AG09319 (cell line): ENCODE measurements at regions not wholly inside any gene's neighbourhood (a gene's known extent, or its start where the extent isn't known, plus 50 kb on each side); places are given as distances from the start of the nearest gene placed in this dataset.

Experiments
- DNase-seq: peaks from one replicate; pipeline ENCODE4 v3.0.0-alpha.2; 2010; ENCODE audit warnings: low read depth; ENCODE audit errors: extremely low read depth
- TF ChIP-seq, protein P1 (sequence below): IDR thresholded peaks from 2 replicates; pipeline ENCODE4 v1.5.1; 2011; ENCODE audit warnings: low read depth, mild to moderate bottlenecking, inconsistent platforms, low read length, moderate library complexity

DNA sequence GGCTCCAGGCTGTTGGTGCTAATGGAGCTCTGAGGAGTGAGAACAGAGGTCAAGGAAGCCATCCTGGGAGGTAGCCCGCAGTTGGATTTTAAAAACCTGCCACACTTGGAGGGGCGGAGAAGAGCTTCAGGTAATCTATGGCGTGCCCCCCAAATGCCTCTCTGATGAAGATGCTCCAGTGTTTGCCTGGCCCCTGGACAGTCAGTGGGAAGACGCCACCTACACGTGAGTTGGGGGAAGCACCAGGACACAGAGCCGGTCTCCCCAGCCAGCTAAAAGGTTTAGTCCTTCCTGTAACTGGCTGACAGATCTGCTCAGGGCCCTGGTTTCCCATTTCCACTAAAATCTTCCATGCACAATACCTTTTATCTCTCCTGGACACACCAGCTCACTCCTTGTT, 225.0 kb downstream of the TTC32 start:
- TF ChIP-seq, protein P1, sequence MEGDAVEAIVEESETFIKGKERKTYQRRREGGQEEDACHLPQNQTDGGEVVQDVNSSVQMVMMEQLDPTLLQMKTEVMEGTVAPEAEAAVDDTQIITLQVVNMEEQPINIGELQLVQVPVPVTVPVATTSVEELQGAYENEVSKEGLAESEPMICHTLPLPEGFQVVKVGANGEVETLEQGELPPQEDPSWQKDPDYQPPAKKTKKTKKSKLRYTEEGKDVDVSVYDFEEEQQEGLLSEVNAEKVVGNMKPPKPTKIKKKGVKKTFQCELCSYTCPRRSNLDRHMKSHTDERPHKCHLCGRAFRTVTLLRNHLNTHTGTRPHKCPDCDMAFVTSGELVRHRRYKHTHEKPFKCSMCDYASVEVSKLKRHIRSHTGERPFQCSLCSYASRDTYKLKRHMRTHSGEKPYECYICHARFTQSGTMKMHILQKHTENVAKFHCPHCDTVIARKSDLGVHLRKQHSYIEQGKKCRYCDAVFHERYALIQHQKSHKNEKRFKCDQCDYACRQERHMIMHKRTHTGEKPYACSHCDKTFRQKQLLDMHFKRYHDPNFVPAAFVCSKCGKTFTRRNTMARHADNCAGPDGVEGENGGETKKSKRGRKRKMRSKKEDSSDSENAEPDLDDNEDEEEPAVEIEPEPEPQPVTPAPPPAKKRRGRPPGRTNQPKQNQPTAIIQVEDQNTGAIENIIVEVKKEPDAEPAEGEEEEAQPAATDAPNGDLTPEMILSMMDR: no peak
- no peak for DNase-seq

DNA sequence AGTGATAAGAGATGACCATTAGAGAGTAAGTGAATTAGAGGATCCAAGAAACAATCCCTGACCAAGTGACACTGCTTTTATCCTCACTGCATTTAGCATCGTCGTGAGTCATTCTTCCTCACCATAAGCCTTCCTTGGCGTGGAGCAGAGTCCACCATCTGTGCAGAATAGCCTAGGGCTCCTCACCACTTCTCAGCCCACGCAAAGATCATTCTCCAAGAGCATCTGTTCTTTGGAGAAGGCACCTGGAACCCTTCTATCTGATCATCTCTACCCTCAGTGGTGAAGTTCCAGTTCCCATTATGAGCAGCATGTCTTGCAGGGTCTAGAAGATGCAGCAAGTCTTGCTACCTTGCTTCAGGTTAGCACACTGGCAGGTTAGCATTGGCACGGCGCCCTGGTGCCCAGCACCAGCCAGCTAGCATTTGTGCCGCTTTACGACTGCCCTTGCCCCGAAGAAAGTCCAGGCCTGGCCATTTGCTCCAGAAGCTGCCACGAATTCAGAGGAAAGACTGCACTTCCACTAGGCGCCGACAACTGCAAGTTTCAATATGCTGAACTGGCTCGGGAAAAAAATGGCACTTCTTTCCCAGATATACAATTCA, 225.8 kb downstream of the TTC32 start:
- TF ChIP-seq, protein P1: no peak
- DNase-seq: peak; percentile 27

DNA sequence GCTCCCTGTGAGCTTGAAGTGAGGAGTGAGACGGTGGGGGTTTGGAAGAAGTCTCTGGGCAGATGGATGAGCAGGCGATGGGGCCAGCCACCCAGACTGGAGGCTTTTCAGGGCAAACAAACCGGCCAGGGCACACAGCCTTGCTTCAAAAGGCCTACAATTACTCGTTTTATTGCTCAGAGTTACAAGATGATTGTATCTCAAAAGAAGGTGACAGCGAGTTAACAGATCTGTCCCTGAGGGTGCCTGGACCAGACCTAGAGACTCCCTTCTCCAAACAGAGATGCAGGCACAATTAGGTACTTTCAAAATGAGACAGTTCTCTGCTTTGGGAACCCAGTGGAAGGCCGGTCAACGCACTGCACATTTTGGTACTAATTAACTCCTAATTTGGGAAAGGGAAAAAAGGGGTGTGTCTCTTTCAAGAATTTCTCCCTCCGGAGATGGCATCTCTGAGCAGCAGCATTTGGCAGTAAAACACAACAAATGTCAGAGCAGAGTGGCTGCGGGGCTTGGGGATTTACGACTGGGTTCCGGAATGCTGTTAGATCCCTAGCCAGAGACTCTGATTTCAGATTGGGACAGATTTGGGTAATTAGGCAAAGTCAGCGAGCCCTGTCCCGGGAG, 226.7 kb downstream of the TTC32 start:
- TF ChIP-seq, protein P1: no peak
- DNase-seq: no peak

DNA sequence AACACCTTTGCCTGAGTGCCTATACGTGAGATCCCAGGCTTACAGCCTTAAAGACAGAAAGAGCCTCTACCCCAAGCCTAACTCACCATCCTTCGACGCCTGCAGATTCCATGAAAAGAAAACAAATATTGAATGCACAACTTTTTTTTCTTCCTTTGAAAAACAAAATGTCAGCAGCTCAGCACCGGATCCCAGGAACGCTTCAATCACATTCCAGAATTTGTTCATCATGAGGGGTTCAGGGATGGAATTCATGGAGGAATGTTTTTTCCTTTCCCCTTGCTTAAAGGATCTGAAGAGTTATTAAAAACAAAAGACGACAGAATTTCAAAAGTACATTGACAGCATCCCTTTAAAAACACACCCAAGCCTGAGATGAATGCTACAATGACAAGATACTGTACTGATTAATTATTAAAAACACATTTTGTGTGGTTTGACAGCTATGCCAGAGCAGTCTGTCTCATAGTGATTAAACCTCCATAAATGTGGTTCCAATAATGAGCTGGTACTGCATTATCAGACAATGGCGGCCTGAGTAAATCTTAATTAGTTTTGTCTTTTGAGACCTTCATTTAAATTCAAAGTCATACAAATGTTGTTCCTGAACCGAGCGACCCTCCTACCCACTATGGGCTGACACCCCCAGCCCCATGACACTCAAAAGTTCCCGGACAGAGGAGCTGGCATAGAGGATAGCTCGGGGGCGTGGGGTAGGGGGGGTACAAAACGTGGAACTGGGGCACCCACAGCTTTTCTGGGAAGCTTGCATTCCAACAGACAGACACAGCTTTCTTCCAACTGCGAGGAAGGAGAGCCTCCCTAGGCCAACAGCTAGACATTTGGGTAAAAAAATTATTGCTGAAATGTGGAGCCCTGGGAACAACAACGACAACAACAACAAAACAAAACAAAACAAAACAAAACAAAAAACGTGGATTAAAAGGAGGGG, 227.5 kb downstream of the TTC32 start:
- TF ChIP-seq, protein P1: no peak
- no peak for DNase-seq

DNA sequence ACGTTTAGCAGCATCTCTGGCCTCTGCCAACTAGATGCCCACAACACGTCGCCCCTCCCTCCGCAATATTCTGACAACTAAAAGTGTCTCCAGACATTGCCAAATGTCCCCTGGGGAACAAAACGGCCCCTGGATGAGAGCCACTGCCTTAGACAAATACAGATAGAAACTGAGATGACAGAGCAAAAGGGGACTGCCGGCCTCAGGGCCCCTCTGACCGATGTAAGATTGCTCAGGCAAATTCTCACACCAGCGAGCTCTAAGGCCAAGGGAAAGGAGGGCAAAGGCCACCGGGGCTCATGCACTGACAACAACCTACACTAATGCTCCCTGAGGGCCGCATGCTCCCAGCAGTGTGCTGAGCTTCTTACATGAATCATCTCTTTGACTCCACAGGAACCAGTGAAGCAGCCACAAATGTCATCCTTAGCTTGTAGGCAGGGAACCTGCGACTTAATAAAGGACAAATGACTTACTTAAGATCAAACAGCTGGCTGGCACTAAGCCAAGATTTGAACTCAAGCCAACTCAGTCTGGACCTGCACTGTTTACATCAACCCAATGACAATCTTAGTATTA, 228.5 kb downstream of the TTC32 start:
- TF ChIP-seq, protein P1: no peak
- no peak for DNase-seq

DNA sequence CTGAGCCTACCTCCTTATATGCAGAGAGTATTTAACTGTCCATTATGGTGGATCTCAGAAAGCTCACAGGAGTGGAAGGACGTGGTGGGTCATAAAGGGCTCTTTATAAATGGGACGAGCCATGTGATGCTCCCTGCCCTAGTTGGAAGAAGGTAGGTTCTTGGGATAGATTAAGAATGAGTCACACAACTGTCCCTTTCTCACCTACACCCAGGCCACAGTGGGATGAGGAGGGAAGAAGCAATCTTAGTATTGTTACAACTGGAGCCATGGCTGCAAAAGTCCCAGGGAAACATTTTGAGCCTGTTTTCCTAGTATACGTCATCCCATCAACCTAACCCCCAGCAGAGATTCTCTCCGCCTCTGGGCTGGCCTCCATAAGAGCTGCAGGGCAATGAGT, 229.9 kb downstream of the TTC32 start:
- no peak for DNase-seq
- TF ChIP-seq, protein P1: no peak
